ENCODE measurements at regions not wholly inside any gene's neighbourhood (a gene's known extent, or its start where the extent isn't known, plus 50 kb on each side); places are given as distances from the start of the nearest gene placed in this dataset.

DNA sequence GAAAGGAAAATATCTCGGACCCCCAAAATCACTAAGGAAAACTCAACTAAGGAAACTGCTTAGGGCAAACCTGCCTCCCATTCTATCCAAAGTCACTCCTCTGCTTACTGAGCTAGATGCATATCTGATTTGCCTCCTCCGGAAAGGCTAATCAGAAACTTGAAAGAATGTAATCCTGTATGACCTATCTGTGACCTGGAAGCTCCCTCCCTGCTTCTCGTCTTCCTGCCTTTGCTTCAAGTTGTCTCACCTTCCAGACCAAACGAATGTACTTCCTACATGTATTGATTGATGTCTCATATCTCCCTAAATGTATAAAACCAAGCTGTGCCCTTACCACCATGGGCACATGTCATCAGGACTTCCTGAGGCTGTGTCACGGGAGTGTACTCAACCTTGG lies 58.1 kb upstream of the SEC61G start:
- Histone ChIP-seq H3K27me3 (ENCODE audit: low read length) (no peaks in the 10 kb centered on the region), H4K20me1 (ENCODE audit: low read depth, low read length) (no peaks in the 10 kb centered on the region), H3K79me2 (ENCODE audit: insufficient read depth, low read length) (no peaks in the 10 kb centered on the region), H3K9me2 (replicated peaks; ENCODE audit: insufficient read depth, low read length) (no peaks in the 10 kb centered on the region), H2AFZ (ENCODE audit: low read depth, low read length, severe bottlenecking) (no peak overlapping the region), H3K9ac (ENCODE audit: low read length) (no peak overlapping the region), H3K4me2 (ENCODE audit: low read depth, low read length, poor library complexity, severe bottlenecking) (no peak overlapping the region), H3F3A (ENCODE audit: insufficient read depth) (no peaks in the 10 kb centered on the region), H3K4me3 (ENCODE audit: insufficient read depth, low read length, poor library complexity, severe bottlenecking) (no peak overlapping the region), H3K9me3 (ENCODE audit: insufficient read depth, low read length) (no peaks in the 10 kb centered on the region), H3K27ac (ENCODE audit: low read depth, low read length) (no peak overlapping the region), H3K36me3 (ENCODE audit: low read length) (no peaks in the 10 kb centered on the region)
- TF ChIP-seq, protein P1, sequence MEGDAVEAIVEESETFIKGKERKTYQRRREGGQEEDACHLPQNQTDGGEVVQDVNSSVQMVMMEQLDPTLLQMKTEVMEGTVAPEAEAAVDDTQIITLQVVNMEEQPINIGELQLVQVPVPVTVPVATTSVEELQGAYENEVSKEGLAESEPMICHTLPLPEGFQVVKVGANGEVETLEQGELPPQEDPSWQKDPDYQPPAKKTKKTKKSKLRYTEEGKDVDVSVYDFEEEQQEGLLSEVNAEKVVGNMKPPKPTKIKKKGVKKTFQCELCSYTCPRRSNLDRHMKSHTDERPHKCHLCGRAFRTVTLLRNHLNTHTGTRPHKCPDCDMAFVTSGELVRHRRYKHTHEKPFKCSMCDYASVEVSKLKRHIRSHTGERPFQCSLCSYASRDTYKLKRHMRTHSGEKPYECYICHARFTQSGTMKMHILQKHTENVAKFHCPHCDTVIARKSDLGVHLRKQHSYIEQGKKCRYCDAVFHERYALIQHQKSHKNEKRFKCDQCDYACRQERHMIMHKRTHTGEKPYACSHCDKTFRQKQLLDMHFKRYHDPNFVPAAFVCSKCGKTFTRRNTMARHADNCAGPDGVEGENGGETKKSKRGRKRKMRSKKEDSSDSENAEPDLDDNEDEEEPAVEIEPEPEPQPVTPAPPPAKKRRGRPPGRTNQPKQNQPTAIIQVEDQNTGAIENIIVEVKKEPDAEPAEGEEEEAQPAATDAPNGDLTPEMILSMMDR (IDR thresholded peaks at IDR 0.05; ENCODE audit: insufficient read depth, low read length, poor library complexity, severe bottlenecking) = no peak
- no peak for TF ChIP-seq EZH2phosphoT487 (conservative IDR thresholded peaks at IDR 0.05; ENCODE audit: low read length)

DNA sequence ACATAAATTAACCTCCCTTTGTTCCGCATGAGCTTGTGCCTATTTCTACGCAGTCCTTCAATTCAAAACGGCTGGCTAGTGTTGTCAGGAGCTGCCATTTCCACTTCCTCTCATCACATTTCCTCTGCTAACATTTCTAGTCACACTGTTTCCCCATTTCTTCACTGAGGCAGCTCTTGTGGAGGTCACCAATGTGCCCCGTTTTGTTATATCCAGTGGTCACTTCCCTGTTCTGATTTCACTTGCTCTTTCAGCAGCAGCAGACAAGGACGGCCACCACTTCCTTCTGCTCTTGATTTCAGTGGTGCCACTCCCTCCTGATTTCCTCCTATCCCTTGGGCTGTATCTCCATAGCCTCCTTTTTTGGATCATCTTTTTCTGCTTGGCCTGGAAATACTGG lies 64.8 kb upstream of the SEC61G start:
- Histone ChIP-seq H3K27me3 (ENCODE audit: low read length) (no peaks in the 10 kb centered on the region), H3K4me2 (ENCODE audit: low read depth, low read length, poor library complexity, severe bottlenecking) (no peak overlapping the region), H3K4me3 (ENCODE audit: insufficient read depth, low read length, poor library complexity, severe bottlenecking) (no peak overlapping the region), H3K9ac (ENCODE audit: low read length) (no peak overlapping the region), H3K79me2 (ENCODE audit: insufficient read depth, low read length) (no peaks in the 10 kb centered on the region), H3K9me2 (replicated peaks; ENCODE audit: insufficient read depth, low read length) (no peaks in the 10 kb centered on the region), H4K20me1 (ENCODE audit: low read depth, low read length) (no peaks in the 10 kb centered on the region), H3K27ac (ENCODE audit: low read depth, low read length) (no peak overlapping the region), H3F3A (ENCODE audit: insufficient read depth) (no peaks in the 10 kb centered on the region), H3K36me3 (ENCODE audit: low read length) (no peaks in the 10 kb centered on the region), H2AFZ (ENCODE audit: low read depth, low read length, severe bottlenecking) (no peak overlapping the region), H3K9me3 (ENCODE audit: insufficient read depth, low read length) (no peaks in the 10 kb centered on the region)
- TF ChIP-seq, protein P1 (IDR thresholded peaks at IDR 0.05; ENCODE audit: insufficient read depth, low read length, poor library complexity, severe bottlenecking) = no peak

DNA sequence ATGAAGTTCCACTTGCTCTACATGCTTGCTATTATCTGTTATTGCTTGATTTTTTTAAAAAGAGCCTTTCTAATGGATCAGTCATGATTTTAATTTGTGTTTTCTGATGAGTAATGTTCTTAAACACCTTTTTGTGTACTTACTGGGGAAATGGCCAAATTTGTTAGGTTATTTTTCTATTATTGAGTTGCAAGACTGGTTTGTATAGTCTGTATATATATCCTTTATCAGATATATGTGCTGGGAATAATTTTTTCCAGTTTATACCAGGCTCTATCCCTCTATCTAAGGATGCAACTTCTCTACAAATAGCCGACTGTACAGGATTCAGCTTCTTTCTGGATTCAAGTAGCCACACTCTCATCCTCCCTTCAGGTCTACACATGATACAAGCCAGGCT lies 65.6 kb upstream of the SEC61G start:
- Histone ChIP-seq H3K9me3 (ENCODE audit: insufficient read depth, low read length) (no peaks in the 10 kb centered on the region), H3K79me2 (ENCODE audit: insufficient read depth, low read length) (no peaks in the 10 kb centered on the region), H3F3A (ENCODE audit: insufficient read depth) (no peaks in the 10 kb centered on the region), H3K4me2 (ENCODE audit: low read depth, low read length, poor library complexity, severe bottlenecking) (no peak overlapping the region), H3K9ac (ENCODE audit: low read length) (no peak overlapping the region), H4K20me1 (ENCODE audit: low read depth, low read length) (no peaks in the 10 kb centered on the region), H3K27me3 (ENCODE audit: low read length) (no peaks in the 10 kb centered on the region), H3K36me3 (ENCODE audit: low read length) (no peaks in the 10 kb centered on the region), H3K4me3 (ENCODE audit: insufficient read depth, low read length, poor library complexity, severe bottlenecking) (no peak overlapping the region), H3K9me2 (replicated peaks; ENCODE audit: insufficient read depth, low read length) (no peaks in the 10 kb centered on the region), H3K27ac (ENCODE audit: low read depth, low read length) (no peak overlapping the region), H2AFZ (ENCODE audit: low read depth, low read length, severe bottlenecking) (no peak overlapping the region)
- no peak for TF ChIP-seq EZH2phosphoT487 (conservative IDR thresholded peaks at IDR 0.05; ENCODE audit: low read length)
- TF ChIP-seq, protein P1 (IDR thresholded peaks at IDR 0.05; ENCODE audit: insufficient read depth, low read length, poor library complexity, severe bottlenecking) = no peak

DNA sequence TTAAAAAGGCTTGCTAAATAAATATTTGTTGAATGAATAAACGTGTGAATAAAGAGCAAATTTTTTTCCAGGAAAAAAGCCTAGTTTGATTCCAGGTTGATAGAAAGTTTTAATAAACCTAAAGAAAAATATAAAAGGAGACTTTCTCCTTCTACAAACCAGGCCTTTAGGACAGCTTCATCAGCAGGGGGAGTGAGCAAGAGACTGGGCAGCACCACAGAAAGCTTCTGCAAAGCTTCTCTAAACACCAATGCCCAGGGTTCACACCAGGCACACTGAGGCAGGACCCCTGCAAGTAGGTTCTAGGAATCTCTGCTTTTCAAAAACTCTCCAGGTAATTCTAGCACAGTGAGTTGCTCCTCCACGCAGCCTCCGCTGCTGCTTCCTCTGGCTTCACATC lies 66.4 kb upstream of the SEC61G start:
- H3K27me3 ChIP-seq (ENCODE audit: low read length) = no peaks in the 10 kb centered on the region
- H3K4me3 ChIP-seq (ENCODE audit: insufficient read depth, low read length, poor library complexity, severe bottlenecking) = no peak overlapping the region
- H3K27ac ChIP-seq (ENCODE audit: low read depth, low read length) = no peak overlapping the region
- no peaks in the 10 kb centered on the region for H3F3A ChIP-seq (ENCODE audit: insufficient read depth)
- no peak overlapping the region for H3K4me2 ChIP-seq (ENCODE audit: low read depth, low read length, poor library complexity, severe bottlenecking)
- TF ChIP-seq, protein P1 (IDR thresholded peaks at IDR 0.05; ENCODE audit: insufficient read depth, low read length, poor library complexity, severe bottlenecking) = no peak
- TF ChIP-seq EZH2phosphoT487 (conservative IDR thresholded peaks at IDR 0.05; ENCODE audit: low read length) = no peak
- H2AFZ ChIP-seq (ENCODE audit: low read depth, low read length, severe bottlenecking) = no peak overlapping the region
- H3K9me3 ChIP-seq (ENCODE audit: insufficient read depth, low read length) = no peaks in the 10 kb centered on the region
- H3K9ac ChIP-seq (ENCODE audit: low read length) = no peak overlapping the region
- H3K79me2 ChIP-seq (ENCODE audit: insufficient read depth, low read length) = no peaks in the 10 kb centered on the region
- H3K36me3 ChIP-seq (ENCODE audit: low read length) = no peaks in the 10 kb centered on the region
- no peaks in the 10 kb centered on the region for H4K20me1 ChIP-seq (ENCODE audit: low read depth, low read length)
- H3K9me2 ChIP-seq (replicated peaks; ENCODE audit: insufficient read depth, low read length) = no peaks in the 10 kb centered on the region

All from SU-DHL-6 (cell line).